ENCODE measurements at regions not wholly inside any gene's neighbourhood (a gene's known extent, or its start where the extent isn't known, plus 50 kb on each side); places are given as distances from the start of the nearest gene placed in this dataset.
A peak's percentile ranks its signal among the peaks of the same experiment; 100 is the strongest.
"Not testable (repeated sequence)": the region's sequence is repeated elsewhere in the genome, so short reads cannot be mapped to it uniquely, and the experiment has no call there.

DNA sequence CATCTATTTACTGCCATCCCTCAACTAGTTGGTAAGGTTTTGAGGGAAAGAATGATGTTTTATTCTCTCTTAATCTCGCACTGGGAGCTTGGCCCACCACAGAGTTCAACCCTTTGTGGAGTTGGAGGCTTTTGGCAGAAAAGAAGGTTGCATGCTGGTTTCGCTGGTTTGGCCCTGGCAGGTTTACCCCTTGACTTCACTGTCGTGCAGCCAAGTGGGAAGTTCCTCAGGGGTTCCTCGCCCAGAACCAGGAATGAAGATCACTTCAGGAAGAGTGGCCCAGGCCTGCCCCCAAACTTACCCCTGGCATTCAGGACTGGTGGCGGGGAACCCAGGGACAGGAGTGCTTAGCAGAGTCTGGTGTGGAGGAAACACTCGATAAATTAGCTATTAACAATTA lies 103.1 kb upstream of the LYZL2 start:
- no peak for DNase-seq (ENCODE audit: low read depth)

DNA sequence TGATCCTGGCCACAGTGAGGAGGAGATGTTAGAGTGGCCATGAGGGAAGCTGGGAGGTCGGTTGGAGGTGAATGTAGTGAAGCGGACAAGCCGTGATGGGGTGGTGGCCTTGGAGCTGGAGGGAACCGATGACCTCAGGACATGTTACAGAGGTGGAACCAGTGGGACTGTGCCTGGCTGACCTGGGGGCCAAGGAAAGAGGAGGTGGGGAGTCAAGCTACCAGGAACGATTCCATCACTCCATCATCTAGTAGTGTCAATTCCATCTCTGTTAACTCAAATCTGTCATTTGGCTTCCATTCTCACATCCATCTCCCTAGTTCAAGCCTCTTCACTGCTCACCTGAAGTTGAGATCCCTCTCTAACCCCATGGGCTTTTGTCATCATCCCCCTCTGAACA lies 102.4 kb upstream of the LYZL2 start:
- no peak for DNase-seq (ENCODE audit: low read depth)

DNA sequence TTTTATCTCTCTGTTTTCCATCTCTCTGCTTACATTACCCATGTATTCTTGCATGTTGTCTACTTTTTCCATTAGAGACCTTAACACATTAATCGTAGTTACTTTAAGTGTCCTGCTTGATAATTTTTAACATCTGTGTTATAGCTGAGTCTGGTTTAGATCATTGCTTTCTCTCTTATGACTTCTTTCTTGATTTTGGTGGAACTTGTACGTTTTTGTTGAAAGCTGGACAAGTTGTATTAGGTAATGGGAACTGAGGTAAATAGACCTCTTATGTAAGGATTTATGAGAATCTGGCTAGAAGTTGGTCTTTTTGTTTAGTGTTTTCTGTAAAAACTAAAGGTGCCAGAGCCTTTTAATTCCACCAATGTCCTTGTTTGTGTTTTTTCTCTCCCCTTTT lies 100.8 kb upstream of the LYZL2 start:
- DNase-seq (ENCODE audit: low read depth), result no peak

DNA sequence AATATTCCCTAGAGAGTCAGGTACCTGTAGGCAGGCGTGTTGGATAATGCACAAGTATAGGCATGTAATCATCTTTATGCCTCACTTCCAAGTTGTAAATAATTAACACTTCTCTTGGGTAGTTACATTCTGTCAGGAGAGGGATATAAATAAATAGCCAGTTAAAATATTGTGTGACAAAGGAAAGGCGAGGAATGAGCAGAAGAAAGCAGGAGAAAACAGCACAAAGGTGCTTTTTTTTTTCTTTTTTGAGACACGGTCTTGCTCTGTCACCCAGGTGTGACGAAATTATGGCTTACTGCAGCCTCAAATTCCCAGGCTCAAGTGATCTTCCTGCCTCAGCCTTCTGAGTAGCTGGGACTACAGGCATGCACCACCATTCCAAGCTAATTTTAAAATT lies 99.2 kb upstream of the LYZL2 start:
- DNase-seq (ENCODE audit: low read depth), result no peak

DNA sequence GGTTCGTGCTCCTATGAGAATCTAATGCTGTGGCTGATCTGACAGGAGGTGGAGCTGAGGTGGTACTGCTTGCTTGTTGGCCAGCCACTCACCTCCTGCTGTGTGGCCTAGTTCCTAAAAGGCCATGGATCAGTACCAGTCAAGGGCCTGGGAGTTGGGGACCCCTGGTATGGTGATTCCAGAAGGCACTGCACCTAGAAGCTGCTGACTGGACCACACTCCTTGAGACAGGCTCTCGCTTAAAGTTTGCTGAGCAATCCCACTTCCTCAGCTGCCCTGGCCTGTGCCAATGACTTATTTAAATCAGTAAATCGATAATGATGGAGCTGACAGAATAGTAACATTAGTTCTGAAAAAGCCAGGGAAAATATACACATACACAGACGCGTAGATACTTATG lies 98.6 kb upstream of the LYZL2 start:
- no peak for DNase-seq (ENCODE audit: low read depth)

DNA sequence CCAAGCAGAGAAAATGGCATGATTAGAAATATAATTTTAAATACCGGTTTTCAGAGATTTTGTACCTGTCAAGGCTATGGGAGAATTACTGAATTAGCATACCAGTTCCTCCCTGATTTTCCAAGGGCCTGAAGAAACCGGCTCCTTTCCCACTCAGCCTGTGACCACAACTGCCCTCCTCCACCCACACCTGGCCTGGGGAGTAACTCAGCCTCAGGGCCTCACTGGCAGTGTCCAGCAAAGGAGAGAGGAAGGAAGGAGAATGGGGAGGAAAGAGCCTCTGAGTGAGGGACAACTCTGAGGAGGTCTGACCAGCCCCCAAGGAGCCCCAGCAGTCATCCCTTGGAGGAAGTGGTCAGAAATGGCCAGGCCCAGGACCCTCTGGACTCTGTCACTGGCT lies 98.0 kb upstream of the LYZL2 start:
- DNase-seq (ENCODE audit: low read depth), result no peak

DNA sequence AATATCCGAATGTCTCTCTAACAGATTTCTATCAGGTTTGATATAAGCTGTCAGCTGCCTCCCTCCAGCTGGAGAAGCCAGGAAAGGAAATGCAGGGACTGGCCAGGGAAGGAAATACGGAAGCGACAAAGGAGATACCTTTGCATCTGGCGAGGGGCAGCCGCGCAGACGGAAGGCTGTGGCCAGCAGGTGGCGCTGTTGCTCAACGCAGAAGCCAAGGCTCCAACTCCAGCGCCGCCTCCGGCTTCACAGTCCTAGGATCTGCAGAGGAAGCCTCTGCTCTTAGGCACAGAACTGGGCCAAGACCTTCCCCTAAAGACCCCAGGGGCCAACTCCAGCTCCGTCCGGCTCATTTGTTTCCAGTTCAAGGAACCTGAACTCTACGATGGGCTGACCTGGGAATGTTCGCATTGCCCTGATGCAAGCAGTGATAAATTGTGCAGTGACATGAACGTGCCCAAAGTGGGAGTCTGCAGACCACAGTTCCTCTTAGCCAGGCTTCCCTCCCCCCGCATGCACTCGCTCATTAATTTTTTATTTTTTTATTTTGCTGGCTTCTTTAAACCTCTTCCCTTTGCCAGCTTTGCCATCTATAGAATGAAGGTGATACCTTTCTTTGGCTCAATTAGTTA lies 97.3 kb upstream of the LYZL2 start:
- DNase-seq (ENCODE audit: low read depth), result peak; percentile 55

DNA sequence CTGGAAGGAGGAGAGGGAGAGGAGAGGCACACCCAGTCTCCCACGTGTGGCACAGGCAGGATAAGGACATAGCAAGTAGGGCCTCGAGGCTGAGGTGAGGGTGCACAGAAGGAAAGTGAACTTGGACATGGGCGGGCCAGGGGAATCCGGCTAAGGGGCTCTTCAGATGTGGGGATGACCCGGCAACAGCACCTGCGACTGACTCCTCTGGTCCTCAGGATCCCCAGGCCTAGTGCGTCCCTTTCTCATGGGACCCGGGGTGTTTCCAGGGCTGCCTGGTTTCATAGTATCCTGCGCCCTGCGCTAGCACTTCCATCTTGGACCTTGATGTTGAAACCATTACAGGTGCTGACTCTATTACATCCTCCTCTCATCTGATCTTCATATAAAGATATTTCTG lies 96.1 kb upstream of the LYZL2 start:
- no peak for DNase-seq (ENCODE audit: low read depth)

DNA sequence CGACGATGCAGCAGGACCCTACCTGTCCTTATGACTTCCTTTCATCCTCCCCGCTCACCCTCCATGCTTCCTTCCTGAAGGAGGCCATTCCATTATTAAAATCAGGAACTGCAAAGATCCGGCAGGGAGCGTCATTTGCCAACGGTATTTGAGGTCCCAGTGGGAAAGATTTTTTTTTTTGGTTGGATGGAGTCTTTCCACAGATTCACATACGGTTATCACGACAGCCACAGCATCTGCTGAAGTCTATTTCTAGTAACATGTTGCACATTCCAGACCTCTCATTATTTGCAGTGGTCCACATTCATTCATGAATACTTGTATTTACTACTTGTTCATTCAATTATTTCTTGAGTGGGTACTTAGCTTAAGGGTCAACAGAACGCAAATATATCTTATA lies 94.7 kb upstream of the LYZL2 start:
- DNase-seq (ENCODE audit: low read depth), result no peak

DNA sequence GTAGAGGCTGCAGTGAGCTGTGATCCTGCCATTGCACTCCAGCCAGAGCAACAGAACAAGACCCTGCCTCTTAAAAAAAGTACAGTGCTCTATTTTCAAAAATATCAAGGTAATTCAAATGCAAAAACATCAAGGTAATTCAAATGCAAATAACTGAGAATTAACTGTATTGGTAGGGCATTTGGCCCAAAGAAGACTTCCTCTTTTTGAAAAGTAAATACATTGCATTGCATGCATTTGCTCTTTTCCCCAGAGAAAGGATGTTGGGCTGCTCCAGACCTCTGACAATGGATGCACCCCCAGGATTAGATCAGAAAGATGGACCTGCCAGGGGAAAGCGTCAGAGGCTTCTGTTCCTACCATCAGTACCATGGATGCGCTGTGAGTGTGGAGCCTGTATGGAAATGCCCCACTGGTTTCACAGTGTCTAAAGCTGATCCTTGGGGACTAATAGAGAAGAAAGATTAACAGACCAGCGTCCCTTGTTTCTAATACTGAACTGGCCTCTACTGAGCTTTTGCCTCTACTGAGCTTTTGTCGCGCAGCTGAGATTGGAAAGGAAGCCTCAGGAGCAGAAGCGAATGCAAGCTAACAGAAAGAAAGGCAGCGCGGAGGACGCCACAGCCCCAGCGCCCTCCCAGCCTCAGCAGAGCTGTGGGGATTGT lies 93.5 kb upstream of the LYZL2 start:
- no peak for DNase-seq (ENCODE audit: low read depth)

DNA sequence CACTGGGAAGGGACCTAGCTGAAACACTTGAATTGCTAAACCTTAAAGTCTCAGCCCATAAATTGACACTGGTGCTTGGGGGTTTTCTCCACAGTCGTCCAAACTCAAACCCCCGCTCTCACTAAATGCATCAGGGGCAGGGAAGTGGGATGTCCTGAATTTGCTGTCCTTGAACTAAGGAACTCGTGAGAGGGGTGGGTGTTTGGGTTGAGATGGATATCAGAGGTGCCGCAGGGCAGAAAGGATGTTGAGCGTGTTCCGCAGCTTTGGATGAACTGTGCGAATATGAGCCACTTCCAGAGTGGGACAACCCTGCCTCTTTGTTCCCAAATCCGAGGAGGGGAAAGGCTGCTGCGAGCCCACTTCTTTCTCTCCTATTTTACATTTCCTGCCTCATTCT lies 90.3 kb upstream of the LYZL2 start:
- DNase-seq (ENCODE audit: low read depth), result no peak

DNA sequence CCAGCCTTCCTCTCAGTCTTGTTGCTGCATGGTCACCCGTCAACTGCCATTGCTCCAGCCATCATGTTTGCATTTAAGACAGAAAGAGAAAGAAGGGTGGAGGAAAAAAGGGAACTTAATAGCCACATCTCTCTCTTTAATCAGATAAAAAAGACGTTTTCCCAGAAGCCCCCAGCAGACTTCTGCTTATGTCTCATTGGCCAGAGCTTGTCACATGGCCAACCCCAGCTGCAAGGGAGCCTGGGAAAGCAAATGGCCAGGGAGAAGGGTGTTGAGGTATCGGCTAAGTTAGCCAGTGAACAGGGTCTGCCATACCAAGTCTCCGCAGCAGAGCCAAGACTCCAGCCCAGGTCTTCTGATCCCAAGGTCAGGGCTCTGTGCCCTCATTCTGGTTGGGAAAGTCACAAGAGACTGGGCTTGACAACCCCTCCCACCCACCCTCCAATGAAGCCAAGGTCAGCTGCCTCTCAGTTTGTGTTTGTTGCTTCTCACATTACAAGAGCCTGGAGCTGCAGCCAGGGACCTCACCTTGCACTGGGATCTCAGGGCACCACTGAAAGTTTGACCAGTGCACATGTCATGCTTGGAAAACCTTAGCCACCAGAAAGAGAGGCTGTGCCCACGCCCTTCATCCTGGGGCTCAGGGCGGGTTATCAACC lies 80.3 kb upstream of the LYZL2 start:
- no peak for DNase-seq (ENCODE audit: low read depth)

DNA sequence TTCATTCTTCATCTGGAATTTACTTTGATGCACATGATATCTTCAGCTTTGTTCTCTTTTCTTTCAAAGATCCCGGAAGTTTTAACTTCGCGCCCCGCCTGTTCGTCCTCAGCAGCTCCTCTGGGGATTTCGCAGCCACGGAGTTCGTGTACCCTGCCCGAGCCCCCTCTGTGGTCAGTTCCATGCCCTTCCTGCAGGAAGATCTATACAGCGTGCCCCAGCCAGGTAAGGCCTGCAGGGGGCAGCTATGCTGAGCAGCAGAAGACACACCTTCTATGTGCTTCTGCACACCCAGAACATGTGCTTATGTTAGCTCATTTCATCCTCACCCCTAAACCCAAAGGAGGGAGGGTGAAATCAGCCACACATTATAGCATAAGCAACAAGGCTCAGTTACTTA lies 79.7 kb upstream of the LYZL2 start:
- no peak for DNase-seq (ENCODE audit: low read depth)

DNA sequence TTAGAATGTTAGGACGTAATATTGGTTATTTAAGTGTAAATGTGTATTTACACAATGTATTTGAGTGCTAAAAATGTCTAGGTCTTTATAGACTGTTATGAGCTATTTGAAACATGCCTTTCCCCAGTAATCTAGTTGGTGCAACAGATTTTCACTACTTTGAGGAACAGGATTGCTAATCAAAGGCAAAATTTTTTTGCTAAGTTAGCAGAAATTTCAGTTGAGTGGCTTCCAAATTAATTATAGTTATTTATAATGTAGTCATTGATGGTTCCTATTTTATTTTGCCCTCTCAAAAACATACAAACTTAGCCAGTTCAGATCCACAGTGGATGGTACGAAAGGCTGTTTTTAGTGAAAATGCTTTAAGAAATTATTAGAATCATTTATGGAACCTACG lies 78.7 kb upstream of the LYZL2 start:
- DNase-seq (ENCODE audit: low read depth), result no peak

DNA sequence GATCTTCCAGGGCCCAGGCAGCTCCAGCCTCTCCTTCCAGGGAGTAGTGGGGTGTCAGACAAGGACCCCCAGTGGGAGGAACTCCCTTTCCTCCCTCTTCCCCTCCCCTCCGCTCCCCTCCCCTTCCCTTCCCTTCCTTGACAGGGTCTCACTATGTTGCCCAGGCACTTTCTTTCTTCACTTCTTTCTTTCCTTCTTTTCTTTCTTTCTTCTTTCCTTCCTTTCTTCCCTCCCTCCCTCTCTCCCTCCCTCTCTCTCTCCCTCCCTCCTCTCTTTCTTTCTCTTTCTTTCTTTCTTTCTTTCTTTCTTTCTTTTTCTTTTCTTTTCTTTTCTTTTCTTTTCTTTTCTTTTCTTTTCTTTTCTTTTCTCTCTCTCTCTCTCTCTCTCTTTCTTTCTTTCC lies 76.6 kb upstream of the LYZL2 start:
- not testable (repeated sequence) for DNase-seq (ENCODE audit: low read depth)

DNA sequence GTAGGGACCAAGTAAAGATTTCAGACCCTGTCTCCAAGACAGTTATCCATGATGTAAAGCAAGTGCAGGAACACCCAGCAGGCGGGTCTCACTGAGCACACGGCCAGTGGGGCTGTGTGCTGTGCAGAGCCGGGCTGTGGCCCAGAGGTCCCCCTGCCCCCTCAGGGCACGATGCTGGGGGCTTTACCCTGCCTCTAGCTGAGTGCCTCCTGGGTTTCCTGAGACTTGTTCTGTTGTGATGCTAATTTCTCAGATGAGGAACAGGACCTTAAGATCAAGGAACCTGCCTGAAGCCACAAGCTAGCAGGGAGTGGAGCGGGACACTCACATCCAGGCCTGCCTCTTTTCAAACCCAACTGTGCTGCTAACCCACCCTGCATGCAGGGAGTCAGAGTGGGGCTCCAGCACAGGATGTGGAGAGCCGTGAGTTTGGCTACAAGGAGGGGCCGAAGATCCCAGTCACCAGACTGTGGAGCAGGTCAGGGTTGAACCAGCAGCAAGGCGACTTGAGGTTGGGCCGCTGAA lies 76.1 kb upstream of the LYZL2 start:
- DNase-seq (ENCODE audit: low read depth), result no peak

DNA sequence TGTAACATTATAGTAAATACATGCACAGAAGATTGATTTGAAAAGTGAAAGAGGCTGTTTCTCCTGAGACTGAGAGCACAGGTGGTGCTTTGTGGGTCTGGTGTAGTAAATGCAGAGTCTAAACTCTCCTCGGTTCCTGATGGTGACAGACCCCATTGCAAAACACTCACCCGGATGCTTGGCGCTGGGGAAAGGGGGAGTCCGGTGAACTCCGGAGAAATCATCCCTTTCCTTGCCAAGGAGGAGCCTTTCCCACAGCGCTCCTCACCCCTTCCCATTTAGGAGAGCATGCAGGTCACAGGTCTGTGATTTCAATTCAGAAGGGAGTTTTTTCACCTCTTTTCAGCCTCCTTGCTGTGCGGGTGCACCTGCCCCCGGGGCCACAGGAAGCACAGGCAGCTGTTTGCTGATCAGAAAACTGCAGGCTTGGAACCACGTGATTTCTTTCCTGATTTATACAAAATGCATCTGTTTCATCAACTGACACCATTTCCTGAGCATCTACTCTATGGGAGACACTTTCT lies 75.6 kb upstream of the LYZL2 start:
- DNase-seq (ENCODE audit: low read depth), result no peak

DNA sequence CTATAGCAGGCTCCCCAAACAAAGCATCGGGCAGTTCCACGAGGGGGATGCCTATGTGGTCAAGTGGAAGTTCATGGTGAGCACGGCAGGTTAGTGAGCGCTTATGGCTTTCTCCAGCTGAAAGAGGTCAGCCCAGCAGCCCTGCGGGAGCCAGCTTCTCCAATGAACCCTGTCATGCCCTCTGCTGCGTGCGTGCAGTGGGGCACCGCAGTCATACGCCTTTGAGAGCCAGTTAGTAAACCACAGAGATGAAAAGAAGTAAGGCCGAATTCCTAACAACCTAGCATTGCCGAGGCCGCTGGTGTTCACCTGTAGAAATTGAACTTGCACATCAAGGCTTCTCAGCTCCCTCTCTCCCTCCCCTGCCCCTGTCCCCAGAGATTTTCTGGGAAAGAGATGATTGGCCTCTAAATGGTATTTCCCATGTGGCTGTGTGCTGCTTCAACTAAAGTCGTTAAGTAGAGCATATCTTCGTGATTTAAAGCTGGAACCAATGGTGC lies 75.1 kb upstream of the LYZL2 start:
- not testable (repeated sequence) for DNase-seq (ENCODE audit: low read depth)

DNA sequence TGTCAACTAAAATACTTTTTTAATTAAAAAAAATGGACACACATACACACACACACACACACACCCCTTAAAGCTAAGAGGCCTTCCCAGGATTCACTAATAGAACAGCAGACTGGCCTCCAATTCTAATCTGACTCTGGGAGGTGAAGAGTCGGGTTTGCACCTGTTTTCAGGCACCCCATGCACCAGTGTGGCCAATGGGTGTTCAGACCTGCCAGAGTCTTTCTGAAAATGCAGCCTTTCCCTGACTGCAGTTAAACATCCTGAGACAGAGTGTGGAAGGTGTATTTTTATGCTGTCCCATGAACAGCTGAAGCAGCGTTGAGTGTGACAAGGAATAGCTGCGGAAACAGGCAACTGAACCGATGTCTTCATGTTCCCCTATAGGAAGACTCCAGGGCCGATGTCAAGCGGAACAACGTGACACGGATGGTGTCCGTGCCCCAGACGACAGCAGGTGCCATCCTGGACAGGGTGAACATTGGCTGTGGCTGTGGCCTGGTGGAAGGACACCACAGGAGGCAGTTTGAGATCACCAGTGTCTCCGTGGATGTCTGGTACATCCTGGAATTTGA lies 74.6 kb upstream of the LYZL2 start:
- no peak for DNase-seq (ENCODE audit: low read depth)

DNA sequence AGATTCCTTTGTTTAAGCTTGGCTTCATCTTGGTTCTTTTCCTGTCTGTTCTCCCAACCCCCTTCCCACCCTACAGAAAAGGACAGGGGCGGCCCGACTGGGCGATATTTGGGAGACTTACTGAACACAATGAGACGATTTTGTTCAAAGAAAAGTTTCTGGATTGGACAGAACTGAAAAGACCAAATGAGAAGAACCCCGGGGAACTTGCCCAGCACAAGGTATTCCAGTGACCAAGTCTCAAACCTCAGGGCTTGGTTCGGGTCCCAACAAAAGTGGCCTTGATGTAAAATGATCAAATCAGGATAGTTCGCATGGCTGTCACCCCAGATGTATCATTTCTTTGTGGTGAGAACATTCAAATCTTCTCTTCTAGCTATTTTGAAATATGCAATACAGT lies 73.9 kb upstream of the LYZL2 start:
- DNase-seq (ENCODE audit: low read depth), result not testable (repeated sequence)

DNA sequence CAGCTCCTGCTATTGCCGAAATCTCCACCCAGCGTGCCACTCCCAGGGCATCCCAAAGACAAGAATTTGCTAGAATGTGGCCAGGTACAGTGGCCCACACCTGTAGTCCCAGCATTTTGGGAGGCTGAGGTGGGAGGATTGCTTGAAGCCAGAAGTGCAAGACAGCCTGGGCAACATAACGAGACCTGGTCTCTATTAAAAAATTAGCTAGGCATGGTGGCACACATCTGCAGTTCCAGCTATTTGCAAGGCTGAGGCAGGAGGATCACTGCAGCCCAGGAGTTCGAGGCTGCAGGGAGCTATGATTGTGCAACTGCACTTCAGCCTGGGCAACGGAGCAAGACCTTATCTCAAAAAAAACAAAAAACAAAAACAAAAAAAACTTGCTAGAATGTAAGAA lies 73.3 kb upstream of the LYZL2 start:
- DNase-seq (ENCODE audit: low read depth), result no peak

DNA sequence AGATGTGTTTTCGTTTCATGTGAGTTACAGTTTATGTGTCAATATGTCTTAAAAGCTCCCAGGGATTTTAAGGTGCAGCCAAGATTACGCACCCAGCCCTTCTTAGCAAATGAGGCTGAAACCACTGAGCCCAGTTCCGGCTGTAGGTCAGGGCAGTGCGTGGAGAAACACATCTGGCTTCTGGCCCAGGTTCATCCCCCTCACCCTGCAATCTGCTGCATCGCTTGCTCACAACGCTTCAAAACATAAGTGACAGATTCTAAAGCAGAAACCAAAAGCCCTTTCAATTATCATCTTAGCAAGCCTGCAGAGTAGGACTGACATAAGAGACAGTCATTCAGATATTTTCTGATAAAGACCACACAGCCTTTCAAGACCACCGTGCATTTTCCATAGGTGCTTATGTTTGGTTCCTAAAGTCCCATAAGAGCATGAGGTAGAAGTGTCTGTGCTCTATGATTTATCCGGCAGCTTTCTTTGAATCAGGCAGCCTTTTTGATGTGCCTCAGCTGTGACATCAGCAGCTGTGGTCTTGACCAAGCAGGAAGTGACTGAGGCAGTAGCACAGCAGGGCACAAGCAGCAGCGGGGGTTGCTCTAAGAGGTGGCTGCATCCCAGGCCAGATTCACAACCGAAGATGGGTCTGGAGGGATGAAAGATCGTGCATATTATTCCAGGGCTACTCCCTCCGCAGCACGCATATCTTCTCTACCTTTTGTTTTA lies 72.1 kb upstream of the LYZL2 start:
- peak; percentile 18 for DNase-seq (ENCODE audit: low read depth)

All from fibroblast of gingiva (primary cell).